ENCODE measurements at regions not wholly inside any gene's neighbourhood (a gene's known extent, or its start where the extent isn't known, plus 50 kb on each side); places are given as distances from the start of the nearest gene placed in this dataset.

GRCh38 chr1:94637121-94637520 lies 95.6 kb upstream of the F3 start:
- Histone ChIP-seq H3K4me3 (no peak overlapping the region), H3K4me2 (ENCODE audit: unreplicated experiment) (peak overlapping the region; percentile 14), H3K79me2 (ENCODE audit: insufficient read depth) (no peaks in the 10 kb centered on the region)

GRCh38 chr1:94636624-94637023 lies 95.1 kb upstream of the F3 start:
- TF ChIP-seq EZH2phosphoT487 (IDR thresholded peaks at IDR 0.05; ENCODE audit: insufficient read depth, low read depth) (no peak), EZH2 (IDR thresholded peaks at IDR 0.05; ENCODE audit: insufficient read depth, poor library complexity, severe bottlenecking) (no peak)
- H3F3A ChIP-seq (ENCODE audit: insufficient read depth), result peaks cover 11% of the 10 kb centered on the region
- H3K36me3 ChIP-seq (ENCODE audit: low read depth), result no peaks in the 10 kb centered on the region
- H2AFZ ChIP-seq, result peak overlapping the region; percentile 33
- in situ Hi-C loops (cut with MboI), result no loop called here
- no peaks in the 10 kb centered on the region for H3K79me2 ChIP-seq (ENCODE audit: insufficient read depth)
- WGBS, 2 experiments (ENCODE audit: low coverage in 1 of 2, low lambda C conversion rate in 2 of 2, missing lambda C conversion rate in 2 of 2), result 11 to 14% methylated on average over 3 of the region's 3 CpGs
- H4K20me1 ChIP-seq (ENCODE audit: insufficient read depth), result no peaks in the 10 kb centered on the region
- no peaks in the 10 kb centered on the region for H3K27me3 ChIP-seq (replicated peaks; ENCODE audit: insufficient read depth)
- peak; percentile 75 for DNase-seq
- no peaks in the 10 kb centered on the region for H3K9me2 ChIP-seq (ENCODE audit: insufficient read depth)
- H3K4me1 ChIP-seq (ENCODE audit: insufficient read depth), result peaks cover 25% of the 10 kb centered on the region
- no peak overlapping the region for H3K4me3 ChIP-seq
- no peaks in the 10 kb centered on the region for H3K9me3 ChIP-seq (ENCODE audit: low read depth)
- H3K9ac ChIP-seq, result no peak overlapping the region
- peak overlapping the region; percentile 14 for H3K4me2 ChIP-seq (ENCODE audit: unreplicated experiment)
- H3K27ac ChIP-seq, result peak overlapping the region; percentile 48

More at GRCh38 chr1:94637121-94637520, 95.6 kb upstream of the F3 start:
- Histone ChIP-seq H3K9ac (no peak overlapping the region), H4K20me1 (ENCODE audit: insufficient read depth) (no peaks in the 10 kb centered on the region), H3K4me1 (ENCODE audit: insufficient read depth) (peaks cover 25% of the 10 kb centered on the region), H3K36me3 (ENCODE audit: low read depth) (no peaks in the 10 kb centered on the region), H3K27me3 (replicated peaks; ENCODE audit: insufficient read depth) (no peaks in the 10 kb centered on the region), H3K9me3 (ENCODE audit: low read depth) (no peaks in the 10 kb centered on the region), H3K27ac (peak overlapping the region; percentile 48), H3K9me2 (ENCODE audit: insufficient read depth) (no peaks in the 10 kb centered on the region), H3F3A (ENCODE audit: insufficient read depth) (peaks cover 11% of the 10 kb centered on the region), H2AFZ (no peak overlapping the region)
- in situ Hi-C loops (cut with MboI), result no loop called here
- 58 to 66% methylated on average over 3 of the region's 3 CpGs for WGBS, 2 experiments (ENCODE audit: low coverage in 1 of 2, low lambda C conversion rate in 2 of 2, missing lambda C conversion rate in 2 of 2)
- TF ChIP-seq EZH2 (IDR thresholded peaks at IDR 0.05; ENCODE audit: insufficient read depth, poor library complexity, severe bottlenecking) (no peak), EZH2phosphoT487 (IDR thresholded peaks at IDR 0.05; ENCODE audit: insufficient read depth, low read depth) (no peak)
- no peak for DNase-seq

GRCh38 chr1:94636100-94636499 lies 94.5 kb upstream of the F3 start:
- H3K9me3 ChIP-seq (ENCODE audit: low read depth), result no peaks in the 10 kb centered on the region
- in situ Hi-C loops (cut with MboI), result no loop called here
- H3K27me3 ChIP-seq (replicated peaks; ENCODE audit: insufficient read depth), result no peaks in the 10 kb centered on the region
- no peak for TF ChIP-seq EZH2phosphoT487 (IDR thresholded peaks at IDR 0.05; ENCODE audit: insufficient read depth, low read depth)
- no peak for TF ChIP-seq EZH2 (IDR thresholded peaks at IDR 0.05; ENCODE audit: insufficient read depth, poor library complexity, severe bottlenecking)
- 65 to 68% methylated on average over 2 of the region's 2 CpGs for WGBS, 2 experiments (ENCODE audit: low coverage in 1 of 2, low lambda C conversion rate in 2 of 2, missing lambda C conversion rate in 2 of 2)
- H3K4me2 ChIP-seq (ENCODE audit: unreplicated experiment), result peak overlapping the region; percentile 14
- no peak overlapping the region for H3K4me3 ChIP-seq
- H3K4me1 ChIP-seq (ENCODE audit: insufficient read depth), result peaks cover 25% of the 10 kb centered on the region
- H4K20me1 ChIP-seq (ENCODE audit: insufficient read depth), result no peaks in the 10 kb centered on the region
- H3K9ac ChIP-seq, result no peak overlapping the region
- peak overlapping the region; percentile 33 for H2AFZ ChIP-seq
- H3K36me3 ChIP-seq (ENCODE audit: low read depth), result no peaks in the 10 kb centered on the region
- H3K79me2 ChIP-seq (ENCODE audit: insufficient read depth), result no peaks in the 10 kb centered on the region
- H3K27ac ChIP-seq, result peak overlapping the region; percentile 48
- no peaks in the 10 kb centered on the region for H3K9me2 ChIP-seq (ENCODE audit: insufficient read depth)
- peaks cover 11% of the 10 kb centered on the region for H3F3A ChIP-seq (ENCODE audit: insufficient read depth)
- no peak for DNase-seq

GRCh38 chr1:94634977-94635416 lies 93.4 kb upstream of the F3 start:
- no peaks in the 10 kb centered on the region for H3K9me2 ChIP-seq (ENCODE audit: insufficient read depth)
- H3F3A ChIP-seq (ENCODE audit: insufficient read depth), result peaks cover 11% of the 10 kb centered on the region
- H3K79me2 ChIP-seq (ENCODE audit: insufficient read depth), result no peaks in the 10 kb centered on the region
- 97% methylated on average over 2 of the region's 2 CpGs for WGBS, 2 experiments (ENCODE audit: low coverage in 1 of 2, low lambda C conversion rate in 2 of 2, missing lambda C conversion rate in 2 of 2)
- no peak overlapping the region for H2AFZ ChIP-seq
- H3K9me3 ChIP-seq (ENCODE audit: low read depth), result no peaks in the 10 kb centered on the region
- no peaks in the 10 kb centered on the region for H3K27me3 ChIP-seq (replicated peaks; ENCODE audit: insufficient read depth)
- DNase-seq, result no peak
- in situ Hi-C loops (cut with MboI), result no loop called here
- TF ChIP-seq EZH2 (IDR thresholded peaks at IDR 0.05; ENCODE audit: insufficient read depth, poor library complexity, severe bottlenecking) (no peak), EZH2phosphoT487 (IDR thresholded peaks at IDR 0.05; ENCODE audit: insufficient read depth, low read depth) (no peak)
- H3K4me3 ChIP-seq, result no peak overlapping the region
- no peaks in the 10 kb centered on the region for H3K36me3 ChIP-seq (ENCODE audit: low read depth)
- H3K27ac ChIP-seq, result no peak overlapping the region
- H3K4me1 ChIP-seq (ENCODE audit: insufficient read depth), result peaks cover 25% of the 10 kb centered on the region
- H4K20me1 ChIP-seq (ENCODE audit: insufficient read depth), result no peaks in the 10 kb centered on the region
- no peak overlapping the region for H3K4me2 ChIP-seq (ENCODE audit: unreplicated experiment)
- no peak overlapping the region for H3K9ac ChIP-seq

GRCh38 chr1:94633051-94633450 lies 91.5 kb upstream of the F3 start:
- 69 to 71% methylated on average over 4 of the region's 4 CpGs for WGBS, 2 experiments (ENCODE audit: low coverage in 1 of 2, low lambda C conversion rate in 2 of 2, missing lambda C conversion rate in 2 of 2)
- peaks cover 25% of the 10 kb centered on the region for H3K4me1 ChIP-seq (ENCODE audit: insufficient read depth)
- TF ChIP-seq EZH2 (IDR thresholded peaks at IDR 0.05; ENCODE audit: insufficient read depth, poor library complexity, severe bottlenecking) (no peak), EZH2phosphoT487 (IDR thresholded peaks at IDR 0.05; ENCODE audit: insufficient read depth, low read depth) (no peak)
- DNase-seq, result peak; percentile 81
- no peak overlapping the region for H3K4me2 ChIP-seq (ENCODE audit: unreplicated experiment)
- H3K27ac ChIP-seq, result peak overlapping the region; percentile 45
- no peaks in the 10 kb centered on the region for H3K9me2 ChIP-seq (ENCODE audit: insufficient read depth)
- H3K9me3 ChIP-seq (ENCODE audit: low read depth), result no peaks in the 10 kb centered on the region
- H3K9ac ChIP-seq, result no peak overlapping the region
- no peaks in the 10 kb centered on the region for H4K20me1 ChIP-seq (ENCODE audit: insufficient read depth)
- no peaks in the 10 kb centered on the region for H3K27me3 ChIP-seq (replicated peaks; ENCODE audit: insufficient read depth)
- H2AFZ ChIP-seq, result no peak overlapping the region
- in situ Hi-C loops (cut with MboI), result no loop called here
- H3K4me3 ChIP-seq, result no peak overlapping the region
- H3K36me3 ChIP-seq (ENCODE audit: low read depth), result no peaks in the 10 kb centered on the region
- H3K79me2 ChIP-seq (ENCODE audit: insufficient read depth), result no peaks in the 10 kb centered on the region
- peaks cover 11% of the 10 kb centered on the region for H3F3A ChIP-seq (ENCODE audit: insufficient read depth)
